ENCODE measurements at regions not wholly inside any gene's neighbourhood (a gene's known extent, or its start where the extent isn't known, plus 50 kb on each side); places are given as distances from the start of the nearest gene placed in this dataset.

- POLR2A ChIA-PET: no interaction called here
- peak; percentile 74 for ATAC-seq
Observed at GRCh38 chr18:11553098-11553940, 56.1 kb upstream of the SLC35G4 start.

GRCh38 chr18:11548916-11549551 lies 60.4 kb upstream of the SLC35G4 start:
- Mint-ChIP-seq H3K4me3 (no peak overlapping the region), H3K27me3 (peaks cover 2% of the 10 kb centered on the region), H3K4me1 (ENCODE audit: low read depth) (no peaks in the 10 kb centered on the region), H3K9me3 (peaks cover 6% of the 10 kb centered on the region), H3K27ac (no peak overlapping the region), H3K36me3 (ENCODE audit: low read depth) (no peaks in the 10 kb centered on the region)
- ChIA-PET POLR2A (no interaction called here), CTCF (interaction anchor here (1.0 kb wide), 1 partner anchor 107 kb away, joined by 3 read pairs; no protein-coding TSS in a partner anchor)
- no peak for ATAC-seq
- intact Hi-C loops (cut with micrococcal nuclease): no loop called here
- TF ChIP-seq CTCF (IDR thresholded peaks at IDR 0.05): no peak
- DNase-seq: no peak

More at GRCh38 chr18:11553098-11553940, 56.1 kb upstream of the SLC35G4 start:
- H3K4me3 Mint-ChIP-seq: no peak overlapping the region
- no peaks in the 10 kb centered on the region for H3K9me3 Mint-ChIP-seq
- H3K4me1 Mint-ChIP-seq (ENCODE audit: low read depth): no peaks in the 10 kb centered on the region
- no peak overlapping the region for H3K27ac Mint-ChIP-seq
- peaks cover 2% of the 10 kb centered on the region for H3K27me3 Mint-ChIP-seq
- CTCF ChIA-PET: interaction anchor here (0.6 to 2.6 kb wide), 22 partner anchors 9 to 993 kb away, joined by 3 to 18 read pairs (median 4); no protein-coding TSS in a partner anchor
- peak; percentile 92 for TF ChIP-seq CTCF (IDR thresholded peaks at IDR 0.05)
- peak; percentile 53 for DNase-seq
- no peaks in the 10 kb centered on the region for H3K36me3 Mint-ChIP-seq (ENCODE audit: low read depth)
- intact Hi-C loops (cut with micrococcal nuclease): loop anchor here (5.0 to 10.0 kb wide), 3 partner anchors 51 to 699 kb away; no protein-coding TSS in a partner anchor

GRCh38 chr18:11548396-11548795 lies 61.0 kb upstream of the SLC35G4 start:
- Mint-ChIP-seq H3K27me3 (peaks cover under 1% of the 10 kb centered on the region), H3K36me3 (ENCODE audit: low read depth) (no peaks in the 10 kb centered on the region), H3K4me3 (no peak overlapping the region), H3K27ac (no peak overlapping the region), H3K4me1 (ENCODE audit: low read depth) (no peaks in the 10 kb centered on the region), H3K9me3 (peaks cover 9% of the 10 kb centered on the region)
- no peak for ATAC-seq
- ChIA-PET POLR2A (no interaction called here), CTCF (interaction anchor here (0.8 to 1.1 kb wide), 2 partner anchors 29 to 51 kb away, joined by 3 read pairs; no protein-coding TSS in a partner anchor)
- DNase-seq: no peak
- no peak for TF ChIP-seq CTCF (IDR thresholded peaks at IDR 0.05)
- intact Hi-C loops (cut with micrococcal nuclease): no loop called here

GRCh38 chr18:11544060-11544633 lies 65.2 kb upstream of the SLC35G4 start:
- intact Hi-C loops (cut with micrococcal nuclease): no loop called here
- H3K4me3 Mint-ChIP-seq: no peak overlapping the region
- ATAC-seq (no peak), DNase-seq (no peak)
- no peaks in the 10 kb centered on the region for H3K36me3 Mint-ChIP-seq (ENCODE audit: low read depth)
- no peaks in the 10 kb centered on the region for H3K27me3 Mint-ChIP-seq
- no peak for TF ChIP-seq CTCF (IDR thresholded peaks at IDR 0.05)
- H3K9me3 Mint-ChIP-seq: peaks cover 11% of the 10 kb centered on the region
- CTCF ChIA-PET: no interaction called here
- H3K27ac Mint-ChIP-seq: no peak overlapping the region
- POLR2A ChIA-PET: no interaction called here
- no peaks in the 10 kb centered on the region for H3K4me1 Mint-ChIP-seq (ENCODE audit: low read depth)
